ENCODE measurements at regions not wholly inside any gene's neighbourhood (a gene's known extent, or its start where the extent isn't known, plus 50 kb on each side); places are given as distances from the start of the nearest gene placed in this dataset.

DNA sequence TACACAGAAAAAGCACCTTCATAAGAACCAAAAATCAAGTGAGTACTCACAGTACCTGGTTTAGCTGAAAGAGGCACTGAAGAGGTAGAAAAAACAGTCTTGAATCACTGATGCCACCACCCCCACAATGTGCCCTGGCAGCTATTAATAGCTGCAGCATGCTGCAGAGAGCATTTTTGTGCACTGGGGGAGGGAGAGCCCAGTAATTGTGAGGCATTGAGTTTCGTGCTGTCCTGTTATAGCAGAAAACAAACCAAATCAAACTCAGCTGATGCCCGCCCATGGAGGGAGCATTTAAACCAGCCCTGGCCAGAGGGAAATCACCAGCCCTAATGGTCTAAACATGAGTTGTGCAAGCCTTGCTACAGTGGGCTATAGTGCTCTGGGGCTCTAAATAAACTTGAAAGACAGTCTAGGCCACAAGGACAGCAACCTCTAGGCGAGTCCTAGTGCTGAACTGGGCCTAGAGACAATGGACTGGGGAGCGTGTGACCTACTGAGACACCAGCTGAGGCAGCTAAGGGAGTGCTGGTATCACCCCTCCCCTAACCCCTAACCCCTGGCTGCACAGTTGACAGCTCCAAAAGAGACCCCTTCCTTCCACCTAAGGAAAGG lies 106.3 kb upstream of the TMLHE start:
- Histone ChIP-seq H3K9me3 (no peaks in the 10 kb centered on the region), H3K36me3 (no peaks in the 10 kb centered on the region), H3K27me3 (no peaks in the 10 kb centered on the region), H3K4me3 (ENCODE audit: low read depth, low read length) (no peak overlapping the region), H3K4me1 (no peaks in the 10 kb centered on the region)
- TF ChIP-seq, protein P1, sequence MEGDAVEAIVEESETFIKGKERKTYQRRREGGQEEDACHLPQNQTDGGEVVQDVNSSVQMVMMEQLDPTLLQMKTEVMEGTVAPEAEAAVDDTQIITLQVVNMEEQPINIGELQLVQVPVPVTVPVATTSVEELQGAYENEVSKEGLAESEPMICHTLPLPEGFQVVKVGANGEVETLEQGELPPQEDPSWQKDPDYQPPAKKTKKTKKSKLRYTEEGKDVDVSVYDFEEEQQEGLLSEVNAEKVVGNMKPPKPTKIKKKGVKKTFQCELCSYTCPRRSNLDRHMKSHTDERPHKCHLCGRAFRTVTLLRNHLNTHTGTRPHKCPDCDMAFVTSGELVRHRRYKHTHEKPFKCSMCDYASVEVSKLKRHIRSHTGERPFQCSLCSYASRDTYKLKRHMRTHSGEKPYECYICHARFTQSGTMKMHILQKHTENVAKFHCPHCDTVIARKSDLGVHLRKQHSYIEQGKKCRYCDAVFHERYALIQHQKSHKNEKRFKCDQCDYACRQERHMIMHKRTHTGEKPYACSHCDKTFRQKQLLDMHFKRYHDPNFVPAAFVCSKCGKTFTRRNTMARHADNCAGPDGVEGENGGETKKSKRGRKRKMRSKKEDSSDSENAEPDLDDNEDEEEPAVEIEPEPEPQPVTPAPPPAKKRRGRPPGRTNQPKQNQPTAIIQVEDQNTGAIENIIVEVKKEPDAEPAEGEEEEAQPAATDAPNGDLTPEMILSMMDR (IDR thresholded peaks at IDR 0.05; ENCODE audit: low read depth, low read length), result no peak
- DNase-seq, result no peak

DNA sequence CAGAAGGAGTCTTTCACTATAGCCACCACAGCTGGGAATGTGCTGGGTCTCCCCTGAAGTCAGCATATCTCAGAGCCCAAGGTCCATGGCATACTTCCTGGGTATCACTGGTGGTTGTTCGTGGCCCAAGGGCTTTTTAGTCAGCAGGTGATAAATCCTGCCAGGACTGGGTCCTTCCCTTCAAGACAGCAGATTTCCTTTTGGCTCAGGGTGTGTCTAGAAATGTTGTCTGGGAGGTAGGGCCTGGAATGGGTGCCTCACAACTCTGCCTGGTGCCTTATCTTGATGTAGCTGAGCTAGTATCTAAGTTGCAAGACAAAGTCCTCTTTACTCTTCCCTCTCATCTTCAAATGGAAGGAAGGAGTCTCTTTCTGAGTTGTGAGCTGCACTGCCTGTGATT lies 102.4 kb upstream of the TMLHE start:
- TF ChIP-seq, protein P1 (IDR thresholded peaks at IDR 0.05; ENCODE audit: low read depth, low read length), result no peak
- no peaks in the 10 kb centered on the region for H3K9me3 ChIP-seq
- no peak for DNase-seq
- H3K27me3 ChIP-seq, result no peaks in the 10 kb centered on the region
- no peaks in the 10 kb centered on the region for H3K4me1 ChIP-seq
- H3K36me3 ChIP-seq, result no peaks in the 10 kb centered on the region
- no peak overlapping the region for H3K4me3 ChIP-seq (ENCODE audit: low read depth, low read length)

DNA sequence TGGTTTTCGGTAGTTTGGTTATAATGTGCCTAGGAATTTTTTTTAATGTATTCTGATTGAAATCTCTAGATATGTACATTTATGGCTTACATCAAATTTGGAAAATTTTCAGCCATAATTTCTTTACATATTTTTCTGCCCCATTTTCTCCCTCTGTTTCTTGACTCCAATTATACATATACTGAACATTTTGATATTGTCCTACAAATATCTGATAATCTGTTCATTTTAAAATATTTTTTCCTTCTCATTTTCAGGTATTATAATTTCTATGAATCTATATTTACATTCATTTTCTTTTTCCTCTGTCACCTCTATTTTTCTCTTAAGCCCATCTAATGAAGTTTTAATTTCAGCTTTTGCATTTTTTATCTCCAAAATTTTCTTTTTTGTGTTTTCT lies 82.7 kb upstream of the TMLHE start:
- Histone ChIP-seq H3K4me1 (no peaks in the 10 kb centered on the region), H3K4me3 (ENCODE audit: low read depth, low read length) (no peak overlapping the region), H3K27me3 (no peaks in the 10 kb centered on the region), H3K36me3 (no peaks in the 10 kb centered on the region), H3K9me3 (no peaks in the 10 kb centered on the region)
- no peak for DNase-seq
- TF ChIP-seq, protein P1 (IDR thresholded peaks at IDR 0.05; ENCODE audit: low read depth, low read length), result no peak

DNA sequence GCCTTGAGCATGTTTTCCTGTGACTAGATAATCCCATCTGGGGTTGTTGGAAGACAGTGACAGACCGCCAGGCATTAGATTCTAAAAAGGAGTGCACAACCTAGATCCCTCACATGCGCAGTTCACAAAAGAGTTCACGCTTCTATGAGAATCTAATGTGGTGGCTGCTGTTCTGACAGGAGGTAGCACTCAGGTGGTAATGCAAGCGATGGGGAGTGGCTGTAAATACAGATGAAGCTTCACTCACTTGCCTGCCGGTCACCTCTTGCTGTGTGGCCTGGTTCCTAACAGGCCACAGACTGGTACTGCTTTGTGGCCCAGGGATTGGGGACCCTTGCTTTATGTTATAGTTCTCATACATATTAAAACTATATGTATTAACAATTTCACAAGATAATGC lies 81.9 kb upstream of the TMLHE start:
- Histone ChIP-seq H3K4me3 (ENCODE audit: low read depth, low read length) (no peak overlapping the region), H3K27me3 (no peaks in the 10 kb centered on the region), H3K9me3 (no peaks in the 10 kb centered on the region), H3K36me3 (no peaks in the 10 kb centered on the region), H3K4me1 (no peaks in the 10 kb centered on the region)
- no peak for DNase-seq
- TF ChIP-seq, protein P1 (IDR thresholded peaks at IDR 0.05; ENCODE audit: low read depth, low read length), result no peak

DNA sequence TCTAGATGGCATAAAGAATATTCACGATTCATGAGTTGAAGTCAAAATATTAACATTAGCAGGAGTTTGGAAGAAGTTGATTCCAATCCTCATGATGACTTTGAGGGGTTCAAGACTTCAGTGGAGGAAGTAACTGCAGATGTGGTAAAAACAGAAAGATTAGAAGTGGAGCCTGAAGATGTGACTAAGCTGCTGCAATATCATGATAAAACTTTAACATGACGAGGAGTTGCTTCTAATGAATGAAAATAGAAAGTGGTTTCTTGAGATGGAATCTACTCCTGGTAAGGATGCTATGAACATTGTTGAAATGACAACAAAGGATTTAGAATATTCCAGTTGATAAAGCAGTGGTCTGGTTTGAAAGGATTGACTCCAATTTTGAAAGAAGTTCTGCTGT lies 70.1 kb upstream of the TMLHE start:
- Histone ChIP-seq H3K4me1 (no peaks in the 10 kb centered on the region), H3K36me3 (no peaks in the 10 kb centered on the region), H3K9me3 (no peaks in the 10 kb centered on the region), H3K4me3 (ENCODE audit: low read depth, low read length) (no peak overlapping the region), H3K27me3 (no peaks in the 10 kb centered on the region)
- DNase-seq, result no peak
- TF ChIP-seq, protein P1 (IDR thresholded peaks at IDR 0.05; ENCODE audit: low read depth, low read length), result no peak

DNA sequence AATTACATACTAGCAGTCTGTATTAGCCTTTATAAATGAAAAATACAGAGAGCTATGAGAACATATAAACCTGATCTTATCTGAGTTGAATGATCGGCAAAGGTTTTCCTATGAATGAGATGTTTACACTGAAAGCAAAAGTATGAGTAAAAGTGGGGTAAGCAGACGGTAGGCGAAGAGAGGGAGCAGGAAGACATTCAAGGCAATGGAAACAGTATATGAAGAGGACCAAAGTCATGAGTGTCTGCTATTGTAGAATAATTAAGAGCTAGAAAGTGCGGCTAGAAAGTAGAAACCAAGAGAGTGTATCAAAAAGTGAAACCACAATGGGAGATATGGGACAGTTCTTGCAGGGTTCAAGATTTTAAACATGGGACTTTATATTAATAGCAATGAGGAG lies 67.0 kb upstream of the TMLHE start:
- Histone ChIP-seq H3K9me3 (no peaks in the 10 kb centered on the region), H3K36me3 (no peaks in the 10 kb centered on the region), H3K4me3 (ENCODE audit: low read depth, low read length) (no peak overlapping the region), H3K27me3 (no peaks in the 10 kb centered on the region), H3K4me1 (no peaks in the 10 kb centered on the region)
- DNase-seq, result no peak
- TF ChIP-seq, protein P1 (IDR thresholded peaks at IDR 0.05; ENCODE audit: low read depth, low read length), result no peak

Data from BE2C (cell line).